Stimulated activated CD4-positive, alpha-beta T cell treated with anti-CD3 and anti-CD28 coated beads, Interleukin-2, amount 100 ng/mL, for 48 hours (primary cell): ENCODE measurements at regions not wholly inside any gene's neighbourhood (a gene's known extent, or its start where the extent isn't known, plus 50 kb on each side); places are given as distances from the start of the nearest gene placed in this dataset.

ENCODE experiments used
- DNase-seq, 2 donors: peaks; one replicate each; pipeline ENCODE4 v3.0.0-alpha.2; 2020

DNA sequence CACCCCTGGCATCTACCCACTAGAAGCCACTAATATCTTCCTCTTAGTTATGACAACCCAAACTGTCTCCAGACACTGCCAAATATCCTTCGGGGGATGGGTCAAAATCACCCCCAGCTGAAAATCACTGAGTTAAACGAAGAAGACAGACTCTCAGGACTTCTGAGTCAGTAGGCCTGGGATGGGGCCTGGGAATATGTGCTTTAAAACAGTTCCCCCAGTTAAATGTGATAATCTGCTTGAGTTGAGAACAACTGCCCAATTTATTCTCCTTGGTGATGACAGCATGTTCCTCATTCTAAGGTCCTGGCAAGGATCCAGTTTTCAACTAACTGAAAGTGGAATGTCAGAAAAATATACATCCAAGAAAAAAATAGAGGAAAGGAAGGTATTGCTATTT is 52.4 kb downstream of the CBLL2 start:
- DNase-seq: no peak

DNA sequence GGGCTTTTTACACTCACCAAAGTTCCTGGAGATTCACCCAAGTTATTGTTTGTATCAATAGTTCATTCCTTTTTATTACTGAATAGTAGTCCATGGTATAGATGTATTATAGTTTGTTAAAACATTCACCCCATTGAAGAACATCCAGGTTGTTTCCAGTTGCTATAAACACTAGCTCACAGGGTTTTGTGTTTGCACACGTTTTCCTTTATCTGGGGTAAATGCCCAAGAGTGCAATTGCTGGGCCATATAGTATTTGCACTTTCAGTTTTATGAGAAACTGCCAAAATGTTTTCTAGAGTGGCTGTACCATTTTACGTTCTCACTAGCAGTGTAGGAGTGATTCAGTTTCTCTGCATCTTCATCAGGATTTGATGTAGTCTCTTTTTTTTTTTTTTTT is 57.1 kb downstream of the CBLL2 start:
- DNase-seq: no peak

DNA sequence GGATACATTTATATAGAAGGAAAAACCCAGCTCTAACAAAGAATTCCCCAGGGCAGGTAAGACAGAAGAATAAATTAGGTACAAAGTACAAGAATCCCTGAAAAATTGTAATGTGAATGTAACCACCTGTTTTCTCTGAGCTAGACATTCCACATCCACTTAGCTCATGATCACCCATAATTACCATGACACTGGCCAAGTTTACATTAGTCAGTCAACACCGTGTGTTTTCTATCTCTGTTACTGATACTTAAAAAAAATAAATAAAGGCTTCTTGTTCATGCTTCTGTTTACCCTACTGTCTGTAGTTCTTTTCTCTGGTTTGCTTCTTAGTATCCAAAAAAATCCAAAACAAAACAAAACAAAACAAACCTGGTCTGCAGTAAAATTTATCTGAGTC is 66.0 kb downstream of the CBLL2 start:
- DNase-seq: no peak

DNA sequence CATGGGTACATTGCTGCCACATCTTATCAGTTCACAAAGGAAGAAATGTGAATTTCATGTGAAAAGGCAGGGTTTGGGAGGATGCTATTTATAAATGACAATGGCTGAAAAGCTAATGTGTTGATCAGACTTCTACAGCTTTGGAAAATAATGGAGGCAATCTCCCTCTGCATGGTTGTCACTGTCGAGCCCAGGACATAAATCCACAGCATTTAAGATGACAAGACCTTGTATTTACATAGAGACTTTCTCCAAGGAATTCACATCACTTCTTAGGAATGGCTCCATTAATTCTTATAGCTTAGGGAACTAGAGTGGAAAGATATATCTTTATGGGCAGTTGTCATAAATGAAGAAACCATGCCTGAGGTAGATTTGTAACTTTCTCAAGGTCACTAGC is 66.7 kb downstream of the CBLL2 start:
- DNase-seq: no peak

DNA sequence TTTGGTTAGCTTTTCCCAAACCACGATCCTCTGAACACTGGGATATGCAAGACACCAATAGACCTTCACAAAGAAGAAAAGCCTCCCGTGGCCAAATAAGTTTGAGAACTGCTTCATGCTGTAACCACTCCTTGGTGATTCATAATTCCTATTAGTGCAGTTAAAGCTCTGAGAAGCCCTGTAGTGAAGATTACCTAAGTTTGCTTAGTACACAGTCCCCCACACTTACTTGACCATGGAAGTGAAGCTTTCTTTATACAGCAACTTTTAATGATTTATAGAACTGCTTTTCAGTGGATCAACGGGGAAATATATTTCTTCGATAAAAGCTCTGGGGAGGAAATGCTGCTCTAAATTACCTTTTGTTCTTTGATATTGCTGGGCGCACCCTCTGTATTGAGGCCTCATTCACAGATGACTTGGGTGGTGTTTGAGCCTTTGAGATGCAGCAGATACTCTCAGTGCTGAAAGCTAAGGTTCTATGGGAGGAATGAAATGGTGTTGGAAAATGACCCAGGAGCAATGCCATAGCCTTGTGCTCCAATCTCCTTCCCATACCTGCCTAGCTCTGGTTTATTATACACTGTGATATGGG is 67.4 kb downstream of the CBLL2 start:
- DNase-seq: no peak

DNA sequence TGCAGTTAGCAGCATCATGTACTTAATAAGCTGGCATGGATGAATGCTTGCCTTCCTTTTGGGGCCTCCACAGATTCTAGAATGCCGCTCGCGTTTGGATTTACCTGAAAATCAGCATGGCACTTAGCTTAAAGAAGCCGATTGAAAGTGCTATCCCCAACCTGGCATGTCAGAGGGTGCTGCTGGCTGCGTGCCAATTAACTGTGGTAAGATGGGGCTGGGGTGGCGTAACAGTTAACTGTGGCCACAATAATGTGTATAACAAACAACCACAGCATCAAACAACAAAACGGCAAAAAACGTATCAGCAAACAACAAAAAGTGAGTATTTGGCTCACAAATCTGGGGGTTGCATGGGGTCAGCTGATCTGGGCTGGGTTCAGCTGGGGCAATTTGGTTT is 70.5 kb downstream of the CBLL2 start:
- no peak for DNase-seq

DNA sequence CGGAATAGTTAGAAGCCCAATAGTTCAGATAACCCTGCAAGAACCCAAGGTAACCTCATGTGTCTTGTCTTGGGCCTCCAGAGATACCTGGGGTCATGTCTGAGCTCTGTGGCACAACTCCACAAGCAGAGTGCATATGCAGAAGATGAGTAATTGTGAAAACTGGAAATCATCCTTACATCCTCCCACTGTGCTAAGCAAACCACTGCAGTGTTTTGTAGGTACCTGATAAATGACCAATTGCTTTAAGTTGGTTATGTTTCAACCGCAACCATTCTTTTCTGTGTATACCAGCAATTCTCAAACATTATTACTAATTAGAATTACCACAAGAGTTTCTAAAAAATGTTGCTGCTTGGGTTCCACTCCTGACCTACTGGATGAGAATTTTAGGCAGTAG is 73.2 kb downstream of the CBLL2 start:
- DNase-seq: no peak

DNA sequence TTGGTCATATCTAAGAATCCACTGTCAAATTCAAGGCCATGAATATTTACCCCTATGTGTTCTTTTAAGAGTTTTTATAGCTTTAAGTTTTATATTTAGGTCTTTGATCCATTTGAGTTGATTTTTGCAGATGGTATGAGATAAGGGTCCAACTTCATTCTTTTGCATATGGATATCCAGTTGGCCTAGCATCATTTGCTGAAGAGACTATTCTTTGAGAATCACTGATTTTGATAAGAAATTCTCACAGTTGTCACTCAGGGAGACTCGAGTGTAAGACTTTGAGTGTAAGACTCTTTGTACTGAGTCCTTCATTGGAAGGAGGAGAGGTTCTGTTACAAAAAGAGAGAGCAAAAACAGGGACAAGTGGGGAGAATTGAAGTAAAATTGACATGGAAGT is 74.8 kb downstream of the CBLL2 start:
- DNase-seq: no peak

DNA sequence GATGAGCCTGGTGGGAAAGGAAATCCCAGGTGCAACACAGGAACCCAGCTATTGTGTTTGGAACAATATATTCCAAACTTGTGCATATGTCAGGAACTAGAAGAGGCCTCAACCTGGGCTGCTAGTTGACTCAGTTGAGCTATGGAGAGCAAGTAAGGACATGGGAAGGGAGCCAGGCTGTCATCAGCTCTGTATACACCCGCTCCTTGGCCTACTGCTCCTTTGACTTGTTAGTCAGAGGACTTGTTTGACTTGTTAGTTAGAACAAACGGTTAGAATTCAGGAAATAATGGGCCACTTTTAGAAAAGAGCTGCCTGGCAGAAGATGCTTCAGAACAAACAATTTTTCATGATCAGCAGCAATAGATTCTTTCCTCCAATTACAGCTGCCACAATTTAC is 76.4 kb downstream of the CBLL2 start:
- DNase-seq: no peak

DNA sequence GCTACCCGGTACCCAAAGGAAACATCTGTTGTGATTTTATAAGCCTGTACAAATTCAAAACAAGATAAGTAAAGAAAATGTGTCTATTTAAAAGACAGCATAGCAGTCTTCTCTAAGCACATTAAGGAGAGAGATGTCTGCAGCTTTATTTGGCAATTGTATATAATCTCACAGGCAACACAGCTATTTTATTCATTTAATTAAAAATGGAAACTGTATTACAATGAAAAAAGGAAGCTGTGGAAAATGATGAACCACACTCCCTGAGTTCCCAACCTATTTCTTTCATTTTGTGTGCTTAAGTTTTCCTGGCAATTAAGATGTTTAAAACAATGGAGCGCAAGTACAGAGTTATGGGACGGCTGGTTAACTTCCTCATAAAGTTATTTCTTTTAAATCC is 78.4 kb downstream of the CBLL2 start:
- no peak for DNase-seq

DNA sequence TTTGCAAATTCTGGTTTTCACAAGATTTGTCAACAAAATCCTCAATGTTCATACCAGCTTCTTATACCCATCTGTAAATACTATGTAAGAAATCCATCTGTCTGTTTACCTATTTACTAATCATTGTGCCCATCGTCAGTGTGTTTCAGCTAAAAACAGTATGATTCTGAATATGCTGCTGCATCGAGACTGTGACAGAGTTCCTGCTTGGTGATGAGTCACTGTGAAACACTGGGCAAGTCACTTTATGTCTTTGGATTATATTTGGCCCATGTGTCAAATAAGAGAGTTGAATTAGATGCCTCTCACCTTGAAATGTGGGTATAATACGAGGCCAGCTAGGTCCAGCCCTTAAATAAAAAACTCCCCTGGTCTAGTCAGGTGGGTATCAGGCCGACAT is 79.3 kb downstream of the CBLL2 start:
- no peak for DNase-seq

DNA sequence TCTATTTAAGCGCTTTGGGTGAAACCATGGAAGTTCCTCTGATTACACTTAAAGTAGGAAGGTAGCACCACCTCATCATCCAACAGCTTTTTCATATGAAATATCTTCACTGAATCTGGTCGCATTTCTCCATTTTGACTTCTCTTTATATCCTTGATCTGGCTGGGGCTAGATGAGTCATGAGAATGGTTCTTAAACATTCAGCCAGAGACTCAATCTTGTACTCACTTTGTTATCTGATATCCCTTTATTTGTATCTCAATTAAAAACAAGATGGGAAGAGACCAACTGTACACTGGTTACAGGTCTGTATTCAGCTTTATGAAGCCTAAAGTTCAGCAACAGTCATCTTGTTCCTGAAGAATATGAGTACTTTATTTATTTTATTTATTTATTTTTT is 84.9 kb downstream of the CBLL2 start:
- no peak for DNase-seq

DNA sequence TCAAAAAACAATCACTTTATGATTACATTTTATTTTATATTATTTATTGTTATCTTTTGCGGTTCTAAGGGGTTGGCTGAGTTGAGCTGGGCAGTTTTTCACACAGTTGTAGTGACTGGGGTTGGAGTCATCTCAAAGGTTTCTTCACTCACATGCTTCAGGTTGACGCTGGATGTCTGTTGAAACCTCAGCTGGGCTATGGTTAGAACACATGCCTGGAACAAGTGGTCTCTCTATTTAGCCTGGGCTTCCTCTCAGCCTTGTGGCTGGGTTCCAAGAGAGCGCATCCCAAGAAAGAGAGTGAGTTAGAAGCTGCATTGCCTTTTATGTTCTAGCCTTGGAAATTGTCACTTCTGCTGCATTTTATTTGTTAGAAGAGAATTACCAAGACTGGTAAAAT is 87.4 kb downstream of the CBLL2 start:
- no peak for DNase-seq

DNA sequence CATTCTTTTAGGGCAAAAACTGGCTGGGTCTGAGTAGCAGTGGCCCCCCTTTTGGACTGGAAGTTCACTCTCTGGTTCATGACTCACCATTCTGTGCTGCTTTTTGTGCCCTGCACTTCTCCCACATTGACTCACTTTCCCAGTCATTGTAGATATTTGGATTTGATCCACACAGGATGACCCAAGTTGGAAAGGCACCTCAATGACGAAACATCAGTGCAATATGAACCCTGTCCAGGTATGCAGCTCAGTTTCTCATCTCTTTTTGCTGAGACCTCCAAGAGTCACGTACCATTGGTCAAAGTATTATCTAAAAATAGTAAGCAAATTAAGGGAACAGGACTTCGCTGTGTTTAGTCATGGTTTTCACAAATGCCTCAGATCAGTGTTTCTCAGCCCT is 92.7 kb downstream of the CBLL2 start:
- DNase-seq: no peak

DNA sequence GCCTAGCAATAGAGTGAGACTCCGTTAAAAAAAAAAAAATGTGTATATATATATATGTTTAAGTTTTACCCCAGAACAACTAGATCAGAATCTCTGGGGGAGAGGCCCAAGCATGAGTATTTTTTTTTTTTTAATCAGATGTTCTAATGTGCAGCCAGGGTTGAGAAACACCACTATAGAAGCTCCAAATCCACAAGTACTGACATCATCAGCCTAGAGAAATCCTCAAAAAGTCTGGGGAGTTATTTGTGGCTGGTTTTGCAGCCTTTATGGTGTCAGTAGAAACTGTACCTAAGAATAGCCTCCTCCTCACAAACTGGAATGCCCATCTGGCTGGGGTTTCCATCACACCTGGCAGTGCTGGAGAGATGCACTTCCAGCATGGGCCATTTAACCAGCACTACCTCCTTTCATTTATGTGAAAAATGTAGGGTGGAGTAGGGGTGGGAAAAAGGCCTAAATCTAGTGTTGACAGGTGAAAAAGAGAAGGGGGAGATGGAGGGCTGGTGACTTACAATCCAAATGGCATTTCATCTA is 93.5 kb downstream of the CBLL2 start:
- DNase-seq: no peak

DNA sequence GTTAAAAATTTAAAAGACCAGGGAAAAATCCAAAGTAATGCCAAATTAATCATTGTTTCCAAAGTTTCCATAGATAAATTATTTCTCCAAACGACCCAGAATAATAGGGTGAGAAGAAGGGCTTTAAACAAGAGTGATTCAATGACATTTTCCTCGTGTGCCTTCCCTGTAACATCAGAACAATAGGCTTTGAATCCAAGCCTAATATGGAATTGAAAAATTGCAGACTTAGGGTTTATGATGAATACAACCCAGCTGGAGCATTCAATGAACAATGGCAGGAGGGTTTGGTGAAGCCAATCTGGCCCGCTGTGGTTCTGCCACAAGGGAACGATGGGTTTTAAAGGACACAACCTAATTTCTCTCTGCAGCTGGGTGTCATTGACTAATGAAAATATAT is 94.2 kb downstream of the CBLL2 start:
- DNase-seq: no peak

DNA sequence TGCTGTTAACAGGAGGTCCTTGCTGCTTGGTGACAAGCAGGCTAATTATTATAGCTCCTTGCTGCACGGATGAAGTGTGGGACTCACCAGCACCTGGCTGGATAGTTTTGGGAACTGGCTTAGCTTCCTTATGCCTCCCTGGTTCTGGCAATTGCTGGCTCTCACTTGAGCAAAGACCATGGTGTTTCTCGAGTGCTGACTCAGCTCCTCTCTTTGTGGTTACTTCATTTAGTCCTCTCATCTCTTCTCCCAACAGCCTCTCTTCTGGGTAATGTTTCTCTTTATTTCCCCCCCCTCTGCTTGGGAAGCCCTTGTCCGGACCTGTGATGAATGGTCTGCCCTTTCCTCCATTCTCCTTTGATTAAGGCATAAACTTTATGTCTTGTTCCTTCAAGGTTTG is 100.4 kb downstream of the CBLL2 start:
- DNase-seq: no peak

DNA sequence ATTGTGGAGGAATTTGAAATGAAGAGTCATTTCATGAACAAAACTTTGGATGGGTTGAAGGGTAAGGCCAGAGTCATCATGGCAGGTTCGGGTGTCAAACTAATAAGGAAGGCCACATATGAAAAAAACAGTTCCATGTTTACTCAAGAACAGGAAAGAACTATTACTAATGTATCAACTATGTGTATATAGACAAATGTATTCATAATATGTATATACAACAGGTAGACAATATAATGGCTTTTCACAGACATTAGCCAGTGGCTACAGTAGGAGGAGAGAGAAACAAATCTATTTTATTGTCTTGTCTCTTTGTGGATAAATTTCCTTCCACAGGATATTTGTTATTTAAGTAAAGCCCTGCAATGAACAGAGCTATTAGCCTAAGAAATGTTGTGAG is 101.1 kb downstream of the CBLL2 start:
- DNase-seq: no peak

DNA sequence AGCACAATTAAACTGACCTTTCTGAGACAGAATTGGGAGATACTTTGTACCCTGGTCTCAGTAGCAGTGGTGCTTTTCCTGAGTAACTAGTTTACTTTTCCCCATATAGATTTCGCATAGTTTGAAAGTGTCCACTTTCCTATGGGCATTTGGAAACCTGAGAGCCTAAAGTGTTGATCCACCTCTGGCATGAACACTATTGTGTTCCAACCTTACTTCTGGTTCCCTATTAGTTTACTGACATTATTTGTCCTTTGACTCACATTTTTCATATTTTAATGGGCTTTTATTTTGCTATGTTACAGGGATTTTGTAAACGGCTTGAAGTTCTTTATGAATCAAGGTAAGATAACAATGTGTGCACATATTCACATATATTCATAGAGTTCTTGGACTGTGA is 103.7 kb downstream of the CBLL2 start:
- no peak for DNase-seq

DNA sequence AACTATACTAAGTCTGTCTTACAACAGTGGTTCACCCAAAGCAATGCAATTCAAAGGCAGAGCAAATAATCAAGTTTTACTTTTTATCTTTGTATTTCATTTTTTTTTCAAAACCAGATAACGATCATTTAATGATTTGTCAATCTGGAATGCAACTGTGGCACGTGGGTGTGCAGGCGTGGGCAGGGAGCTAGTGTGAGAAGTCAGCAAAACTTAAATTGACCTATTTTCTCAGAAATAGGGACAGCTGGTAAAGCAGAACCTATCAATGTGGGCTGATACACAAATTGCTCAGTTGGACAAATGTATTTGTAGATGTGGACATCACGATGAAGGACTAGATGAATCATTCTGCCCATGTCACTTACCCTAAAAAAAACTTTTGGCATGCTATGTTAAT is 105.6 kb downstream of the CBLL2 start:
- DNase-seq: no peak

DNA sequence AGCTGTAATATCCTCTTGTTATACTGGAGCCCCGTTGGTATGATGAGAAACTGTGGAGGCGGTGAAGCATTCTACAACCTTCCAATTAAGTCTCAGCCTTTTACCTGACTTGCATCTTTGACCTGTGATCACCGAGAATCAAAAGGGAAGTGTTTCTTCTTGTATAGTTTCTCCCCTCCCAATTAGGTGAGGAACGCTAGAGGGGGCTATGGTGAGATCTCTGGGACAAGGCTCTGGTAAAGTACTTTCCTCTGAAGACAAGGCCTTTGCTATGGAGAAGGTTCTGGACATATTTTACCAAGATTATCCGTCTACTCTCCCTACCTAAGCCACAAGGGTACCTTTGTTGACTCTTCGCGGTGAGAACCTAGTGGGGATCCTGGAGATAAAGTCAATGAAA is 111.3 kb downstream of the CBLL2 start:
- no peak for DNase-seq

DNA sequence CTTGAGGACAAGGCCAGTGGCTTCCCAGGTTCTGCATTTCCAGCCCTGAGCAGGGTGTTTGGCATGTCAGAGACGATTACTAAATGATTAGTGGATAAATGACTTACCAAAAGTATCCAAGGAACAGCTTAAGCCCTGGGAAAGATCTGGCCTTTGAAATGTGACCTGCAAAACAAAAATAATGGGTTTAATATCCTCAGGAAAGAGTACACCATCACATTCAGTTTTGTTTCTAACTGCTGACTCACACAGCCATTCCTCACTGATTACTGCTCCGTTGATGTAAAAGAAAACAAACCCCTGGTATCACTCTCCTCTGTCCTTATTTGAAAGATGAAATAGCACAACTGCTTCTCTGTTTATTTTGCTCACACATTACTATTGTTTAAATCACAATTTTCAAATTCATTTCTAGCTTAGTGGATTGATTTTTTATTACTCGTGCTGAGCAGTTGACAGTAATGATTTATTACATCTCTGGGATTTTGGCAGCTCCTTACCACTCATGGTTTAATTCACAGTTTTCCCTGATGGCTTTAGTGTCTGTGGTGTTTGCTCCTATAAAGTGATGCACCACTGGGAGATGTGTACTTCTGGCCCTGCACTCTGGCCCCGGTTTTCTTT is 117.0 kb downstream of the CBLL2 start:
- DNase-seq: no peak

DNA sequence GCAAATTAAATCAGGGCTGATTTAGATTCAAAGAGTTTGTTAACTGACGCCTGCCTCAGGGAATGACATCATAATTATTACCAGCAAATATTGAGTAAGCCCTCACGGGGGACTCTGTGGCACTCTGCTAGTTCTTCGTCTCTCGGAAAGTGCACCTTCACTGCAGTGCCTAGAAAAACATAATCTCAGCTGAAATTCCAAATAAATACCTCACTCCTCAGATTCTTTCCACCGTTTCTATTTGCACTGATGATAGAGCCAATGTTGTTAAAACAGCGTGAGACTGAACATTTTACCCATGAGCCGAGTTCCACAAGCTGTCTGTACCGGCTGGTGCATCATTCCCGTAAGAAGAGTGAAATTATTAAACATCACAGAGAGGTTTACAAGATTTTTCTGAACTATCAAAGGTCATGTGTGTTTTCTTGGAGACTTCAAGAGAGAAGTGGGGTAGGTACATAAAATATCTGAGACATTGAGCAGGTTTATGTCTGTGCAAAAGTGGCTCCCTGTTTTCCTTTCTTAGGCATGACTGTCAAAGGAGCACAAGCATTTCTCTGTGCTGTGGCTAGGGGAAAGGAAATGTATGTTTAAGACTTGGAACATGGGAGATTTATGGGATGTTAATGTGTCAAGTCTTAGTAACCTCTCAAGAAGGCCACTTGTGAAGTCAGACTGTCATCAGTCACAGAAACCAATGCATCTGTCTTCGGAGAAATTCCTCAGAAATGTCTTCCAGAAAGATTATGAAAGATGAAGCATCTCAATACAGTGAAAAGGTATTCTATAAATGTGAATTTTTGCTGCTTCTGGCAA is 119.6 kb downstream of the CBLL2 start:
- no peak for DNase-seq

DNA sequence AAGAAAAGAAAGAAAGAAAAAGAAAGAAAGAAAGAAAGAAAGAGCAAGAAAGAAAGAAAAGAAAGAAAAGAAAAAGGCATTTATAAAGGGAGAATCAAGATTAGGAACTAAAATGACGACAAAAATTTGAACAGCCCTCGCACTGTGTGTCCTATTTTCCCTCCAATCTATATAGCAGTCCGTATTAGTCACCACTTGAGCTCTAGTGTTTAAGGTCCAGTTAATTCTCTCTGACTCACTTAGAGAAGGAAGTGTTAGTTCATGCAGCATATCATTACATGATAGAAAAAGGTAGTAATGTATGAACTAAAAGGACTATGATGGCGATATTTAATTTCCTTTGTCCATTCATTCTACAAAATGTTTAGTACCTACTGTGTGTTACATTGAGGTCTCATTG is 122.7 kb downstream of the CBLL2 start:
- DNase-seq: no peak
